ENCODE measurements at regions not wholly inside any gene's neighbourhood (a gene's known extent, or its start where the extent isn't known, plus 50 kb on each side); places are given as distances from the start of the nearest gene placed in this dataset.
"Not testable (repeated sequence)": the region's sequence is repeated elsewhere in the genome, so short reads cannot be mapped to it uniquely, and the experiment has no call there.

DNA sequence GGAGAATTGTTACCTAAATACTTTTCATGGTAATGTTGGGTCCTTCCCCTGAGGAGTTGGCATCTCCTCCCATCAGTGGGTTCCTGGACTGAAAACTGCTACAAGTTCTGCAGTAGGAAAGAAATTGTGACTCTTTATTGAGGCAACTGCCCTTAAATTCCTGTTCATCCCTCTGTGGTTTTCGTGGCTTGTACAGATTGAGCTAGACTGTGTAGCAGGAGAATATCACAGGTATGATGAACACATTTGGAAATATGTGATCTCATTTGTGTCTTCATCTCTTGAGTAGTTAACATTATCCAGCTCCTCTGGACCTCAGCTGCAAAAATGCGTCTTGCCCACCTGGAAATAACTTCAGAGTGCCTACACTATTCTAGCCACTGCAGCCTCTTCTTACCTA is 390.6 kb downstream of the PTPRC start:
- Mint-ChIP-seq H3K27me3 (no peaks in the 10 kb centered on the region), H3K27ac (no peak overlapping the region), H3K4me1 (ENCODE audit: low read depth) (peaks cover 18% of the 10 kb centered on the region), H3K36me3 (ENCODE audit: low read depth) (peaks cover 4% of the 10 kb centered on the region), H3K4me3 (no peak overlapping the region), H3K9me3 (peaks cover 6% of the 10 kb centered on the region)
- intact Hi-C loops (cut with micrococcal nuclease), result no loop called here
- CTCF ChIA-PET, result no interaction called here
- POLR2A ChIA-PET, result no interaction called here
- DNase-seq (no peak), ATAC-seq (no peak)
- TF ChIP-seq, protein P1, sequence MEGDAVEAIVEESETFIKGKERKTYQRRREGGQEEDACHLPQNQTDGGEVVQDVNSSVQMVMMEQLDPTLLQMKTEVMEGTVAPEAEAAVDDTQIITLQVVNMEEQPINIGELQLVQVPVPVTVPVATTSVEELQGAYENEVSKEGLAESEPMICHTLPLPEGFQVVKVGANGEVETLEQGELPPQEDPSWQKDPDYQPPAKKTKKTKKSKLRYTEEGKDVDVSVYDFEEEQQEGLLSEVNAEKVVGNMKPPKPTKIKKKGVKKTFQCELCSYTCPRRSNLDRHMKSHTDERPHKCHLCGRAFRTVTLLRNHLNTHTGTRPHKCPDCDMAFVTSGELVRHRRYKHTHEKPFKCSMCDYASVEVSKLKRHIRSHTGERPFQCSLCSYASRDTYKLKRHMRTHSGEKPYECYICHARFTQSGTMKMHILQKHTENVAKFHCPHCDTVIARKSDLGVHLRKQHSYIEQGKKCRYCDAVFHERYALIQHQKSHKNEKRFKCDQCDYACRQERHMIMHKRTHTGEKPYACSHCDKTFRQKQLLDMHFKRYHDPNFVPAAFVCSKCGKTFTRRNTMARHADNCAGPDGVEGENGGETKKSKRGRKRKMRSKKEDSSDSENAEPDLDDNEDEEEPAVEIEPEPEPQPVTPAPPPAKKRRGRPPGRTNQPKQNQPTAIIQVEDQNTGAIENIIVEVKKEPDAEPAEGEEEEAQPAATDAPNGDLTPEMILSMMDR (IDR thresholded peaks at IDR 0.05), result no peak

DNA sequence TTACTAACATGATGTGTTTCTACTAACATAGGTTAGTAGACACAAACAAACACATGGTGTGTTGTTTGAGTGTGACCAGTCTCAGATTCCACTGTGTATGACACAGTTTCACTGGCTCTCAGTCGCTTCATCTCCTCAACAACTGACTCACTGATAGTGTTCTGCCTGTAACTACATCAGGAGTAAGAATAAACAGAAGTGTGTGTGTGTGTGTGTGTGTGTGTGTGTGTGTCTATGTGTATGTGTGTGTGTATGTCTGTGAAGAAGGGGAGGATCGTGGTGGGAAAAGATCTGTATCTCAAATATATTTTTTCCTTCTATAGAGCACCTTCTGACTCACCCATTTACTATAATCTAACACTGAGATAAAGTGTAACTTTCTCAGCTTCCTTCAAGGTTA is 391.0 kb downstream of the PTPRC start:
- intact Hi-C loops (cut with micrococcal nuclease), result no loop called here

DNA sequence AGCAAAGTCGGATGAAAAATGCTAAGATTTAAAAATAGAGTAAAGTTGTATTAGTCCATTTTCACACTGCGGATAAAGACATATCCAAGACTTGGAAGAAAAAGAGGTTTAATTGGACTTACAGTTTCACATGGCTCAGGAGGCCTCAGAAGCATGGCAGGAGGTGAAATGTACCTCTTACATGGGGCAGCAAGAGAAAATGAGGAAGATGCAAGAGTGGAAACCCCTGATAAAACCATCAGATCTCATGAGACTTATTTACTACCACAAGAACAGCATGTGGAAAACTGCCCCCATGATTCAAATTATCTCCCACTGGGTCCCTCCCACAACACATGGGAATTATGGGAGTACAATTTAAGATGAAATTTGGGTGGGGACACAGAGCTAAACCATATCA is 391.7 kb downstream of the PTPRC start:
- H3K27me3 Mint-ChIP-seq; POLR2A ChIA-PET; H3K27ac Mint-ChIP-seq; H3K36me3 Mint-ChIP-seq (ENCODE audit: low read depth); CTCF ChIA-PET; intact Hi-C loops (cut with micrococcal nuclease); ATAC-seq; H3K4me3 Mint-ChIP-seq; DNase-seq; H3K9me3 Mint-ChIP-seq: not testable (repeated sequence)
- peaks cover 18% of the 10 kb centered on the region for H3K4me1 Mint-ChIP-seq (ENCODE audit: low read depth)

More for the DNA sequence above, 391.0 kb downstream of the PTPRC start:
- ChIA-PET CTCF (no interaction called here), POLR2A (no interaction called here)
- H3K9me3 Mint-ChIP-seq, result peaks cover 6% of the 10 kb centered on the region
- TF ChIP-seq, protein P1 (IDR thresholded peaks at IDR 0.05), result no peak
- DNase-seq (no peak), ATAC-seq (peak; percentile 65)
- H3K27ac Mint-ChIP-seq, result no peak overlapping the region
- H3K4me3 Mint-ChIP-seq, result no peak overlapping the region
- H3K4me1 Mint-ChIP-seq (ENCODE audit: low read depth), result peaks cover 18% of the 10 kb centered on the region
- H3K36me3 Mint-ChIP-seq (ENCODE audit: low read depth), result peaks cover 4% of the 10 kb centered on the region
- H3K27me3 Mint-ChIP-seq, result no peaks in the 10 kb centered on the region

DNA sequence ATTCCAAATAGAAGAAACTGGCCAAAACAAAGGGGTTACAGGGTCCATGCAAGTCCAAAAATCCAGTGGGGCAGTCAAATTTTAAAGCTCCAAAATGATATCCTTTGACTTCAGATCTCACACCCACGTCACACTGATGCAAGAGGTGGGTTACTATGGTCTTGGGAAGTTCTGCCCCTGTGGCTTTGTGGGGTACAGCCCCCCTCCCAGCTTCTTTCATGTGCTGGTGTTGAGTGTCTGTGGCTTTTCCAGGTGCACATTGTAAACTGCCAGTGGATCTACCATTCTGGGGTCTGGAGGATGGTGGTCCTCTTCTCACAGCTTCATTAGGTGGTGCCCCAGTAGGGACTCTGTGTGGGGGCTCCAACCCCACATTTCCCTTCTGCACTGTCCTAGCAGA is 392.3 kb downstream of the PTPRC start:
- CTCF ChIA-PET, result interaction anchor here (0.9 kb wide), 1 partner anchor 82 kb away, joined by 3 read pairs; no protein-coding TSS in a partner anchor
- H3K36me3 Mint-ChIP-seq (ENCODE audit: low read depth); ATAC-seq; H3K9me3 Mint-ChIP-seq; H3K4me3 Mint-ChIP-seq; DNase-seq; intact Hi-C loops (cut with micrococcal nuclease); H3K27ac Mint-ChIP-seq; POLR2A ChIA-PET; H3K27me3 Mint-ChIP-seq: not testable (repeated sequence)
- peaks cover 18% of the 10 kb centered on the region for H3K4me1 Mint-ChIP-seq (ENCODE audit: low read depth)

DNA sequence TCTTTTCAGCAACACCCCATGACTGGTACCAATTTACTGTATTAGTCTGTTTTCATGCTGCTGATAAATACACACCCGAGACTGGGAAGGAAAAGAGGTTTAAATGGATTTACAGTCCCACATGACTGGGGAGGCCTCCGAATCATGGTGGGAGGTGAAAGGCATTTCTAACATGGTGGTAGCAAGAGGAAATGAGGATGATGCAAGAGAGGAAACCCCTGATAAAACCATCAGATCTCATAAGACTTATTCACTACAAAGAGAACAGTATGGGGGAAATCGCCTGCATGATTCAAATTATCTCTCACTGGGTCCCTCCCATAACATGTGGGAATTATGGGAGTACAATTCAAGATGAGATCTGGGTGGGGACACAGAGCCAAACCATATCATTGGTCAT is 393.6 kb downstream of the PTPRC start:
- Mint-ChIP-seq H3K4me1 (ENCODE audit: low read depth) (peaks cover 18% of the 10 kb centered on the region), H3K27ac (peak overlapping the region; percentile 59)
- H3K36me3 Mint-ChIP-seq (ENCODE audit: low read depth); H3K27me3 Mint-ChIP-seq; H3K4me3 Mint-ChIP-seq; CTCF ChIA-PET; DNase-seq; intact Hi-C loops (cut with micrococcal nuclease); H3K9me3 Mint-ChIP-seq: not testable (repeated sequence)
- POLR2A ChIA-PET, result interaction anchor here (0.6 kb wide), 1 partner anchor 8 kb away, joined by 4 read pairs; no protein-coding TSS in a partner anchor
- ATAC-seq, result peak; percentile 30

DNA sequence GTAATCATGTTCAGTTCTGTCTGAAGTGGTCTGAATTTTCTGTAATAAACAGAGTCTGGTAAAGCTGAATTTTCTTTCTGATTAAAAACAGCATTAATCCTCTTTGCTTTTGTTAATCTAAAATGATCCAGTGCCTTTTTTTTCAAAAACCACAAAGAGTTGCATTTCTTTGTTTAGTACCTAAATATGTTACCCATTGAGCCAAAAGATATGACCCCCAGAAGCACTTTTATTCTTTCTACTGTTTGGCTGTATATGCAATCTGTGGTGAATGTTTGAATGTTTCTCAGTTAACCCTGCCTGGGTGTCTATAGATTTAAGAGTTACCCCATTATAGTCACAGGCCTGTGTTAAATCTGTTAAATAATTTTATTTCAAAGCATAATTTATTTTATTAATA is 394.8 kb downstream of the PTPRC start:
- intact Hi-C loops (cut with micrococcal nuclease), result no loop called here
- DNase-seq (no peak), ATAC-seq (no peak)
- peaks cover 18% of the 10 kb centered on the region for H3K4me1 Mint-ChIP-seq (ENCODE audit: low read depth)
- H3K4me3 Mint-ChIP-seq, result no peak overlapping the region
- peaks cover 4% of the 10 kb centered on the region for H3K36me3 Mint-ChIP-seq (ENCODE audit: low read depth)
- TF ChIP-seq, protein P1 (IDR thresholded peaks at IDR 0.05), result no peak
- no peaks in the 10 kb centered on the region for H3K27me3 Mint-ChIP-seq
- H3K9me3 Mint-ChIP-seq, result peaks cover 6% of the 10 kb centered on the region
- ChIA-PET POLR2A (no interaction called here), CTCF (no interaction called here)
- no peak overlapping the region for H3K27ac Mint-ChIP-seq

DNA sequence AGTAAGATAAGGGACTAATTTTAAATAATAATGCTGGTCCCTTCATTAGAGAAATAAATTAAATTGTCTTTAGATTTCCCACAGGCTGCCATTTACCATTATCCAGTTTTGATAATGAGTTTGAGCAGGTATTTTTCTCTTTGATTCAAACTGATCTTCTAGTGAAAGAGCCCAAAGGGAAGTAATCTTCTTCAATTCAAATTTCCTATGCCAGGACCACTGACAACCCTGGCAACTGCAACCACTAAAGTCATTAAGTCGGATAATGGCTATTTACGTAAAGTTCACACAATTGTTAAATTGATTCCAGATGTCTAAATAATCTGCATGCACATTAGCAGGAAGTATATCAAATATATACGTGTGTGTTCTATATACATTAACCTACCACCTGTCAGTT is 399.3 kb downstream of the PTPRC start:
- TF ChIP-seq, protein P1 (IDR thresholded peaks at IDR 0.05), result no peak
- intact Hi-C loops (cut with micrococcal nuclease), result no loop called here
- POLR2A ChIA-PET, result no interaction called here
- peaks cover 2% of the 10 kb centered on the region for H3K36me3 Mint-ChIP-seq (ENCODE audit: low read depth)
- H3K4me3 Mint-ChIP-seq, result no peak overlapping the region
- ATAC-seq (no peak), DNase-seq (no peak)
- H3K27ac Mint-ChIP-seq, result no peak overlapping the region
- H3K9me3 Mint-ChIP-seq, result peaks cover 2% of the 10 kb centered on the region
- peaks cover 31% of the 10 kb centered on the region for H3K4me1 Mint-ChIP-seq (ENCODE audit: low read depth)
- CTCF ChIA-PET, result no interaction called here
- H3K27me3 Mint-ChIP-seq, result peaks cover 4% of the 10 kb centered on the region

Data from activated CD8-positive, alpha-beta T cell treated with anti-CD3 and anti-CD28 coated beads for 36 hours (primary cell).